Breast epithelium (tissue), 4 donors: ENCODE measurements at regions not wholly inside any gene's neighbourhood (a gene's known extent, or its start where the extent isn't known, plus 50 kb on each side); places are given as distances from the start of the nearest gene placed in this dataset.
A peak's percentile ranks its signal among the peaks of the same experiment; 100 is the strongest.

ENCODE experiments used
- DNase-seq, 2 donors: peaks; one replicate each; pipeline ENCODE4 v3.0.0-alpha.2; 2019; ENCODE audit warnings: low spot score in 2 of 2
- H3K27ac ChIP-seq, 2 donors: fragments of 200-600 bp; sonication (generic) in 1 of 2; one replicate each; pipeline ENCODE4 v1.5.1; 2016 to 2019; ENCODE audit warnings: mild to moderate bottlenecking in 1 of 2
- H3K27me3 ChIP-seq, 2 donors: fragments of 200-600 bp; sonication (generic) in 1 of 2; one replicate each; pipeline versions ENCODE4 v1.5.1 to v1.6.0; 2017 to 2019; ENCODE audit warnings: control low read depth in 1 of 2, mild to moderate bottlenecking in 1 of 2
- H3K36me3 ChIP-seq: fragments of 200-600 bp; one replicate; pipeline ENCODE4 v1.5.1; 2019
- H3K4me1 ChIP-seq, 2 donors: fragments of 200-600 bp; sonication (generic); one replicate each; pipeline ENCODE4 v1.5.1; 2016 to 2019; ENCODE audit warnings: control low read depth in 1 of 2
- H3K4me3 ChIP-seq, 3 donors: fragments of 200-600 bp; sonication (generic); 1 replicate in 2 of 3; 2 replicates in 1 of 3; pipeline ENCODE4 v1.5.1; 2016 to 2019; ENCODE audit warnings: mild to moderate bottlenecking in 3 of 3, moderate library complexity in 2 of 3
- H3K9me3 ChIP-seq, 2 donors: fragments of 200-600 bp; sonication (generic) in 1 of 2; one replicate each; pipeline ENCODE4 v1.5.1; 2016 to 2019; ENCODE audit warnings: control low read depth in 1 of 2
- POLR2A ChIP-seq: fragments of 450-650 bp; IDR thresholded peaks from one replicate; pipeline ENCODE4 v1.6.1; 2016; ENCODE audit warnings: antibody characterized with exemption, mild to moderate bottlenecking, moderate library complexity
- POLR2AphosphoS5 ChIP-seq, 3 donors: sonication (generic); formaldehyde crosslinking; IDR thresholded peaks; one replicate each; pipeline ENCODE4 v1.6.1; 2017; ENCODE audit warnings: antibody characterized with exemption in 3 of 3
- intact Hi-C: fragments of 100-400 bp; cut with DNase I; formaldehyde crosslinking; loops from one replicate; pipeline ENCODE4 v1.15.1; 2023; ENCODE audit warnings: low total_unique reads
- TF ChIP-seq, protein P1 (sequence below), 3 donors: fragments of 450-650 bp; IDR thresholded peaks; one replicate each; pipeline ENCODE4 v1.5.1; 2016 to 2017; ENCODE audit warnings: antibody characterized with exemption in 3 of 3, mild to moderate bottlenecking in 3 of 3, moderate library complexity in 3 of 3

DNA sequence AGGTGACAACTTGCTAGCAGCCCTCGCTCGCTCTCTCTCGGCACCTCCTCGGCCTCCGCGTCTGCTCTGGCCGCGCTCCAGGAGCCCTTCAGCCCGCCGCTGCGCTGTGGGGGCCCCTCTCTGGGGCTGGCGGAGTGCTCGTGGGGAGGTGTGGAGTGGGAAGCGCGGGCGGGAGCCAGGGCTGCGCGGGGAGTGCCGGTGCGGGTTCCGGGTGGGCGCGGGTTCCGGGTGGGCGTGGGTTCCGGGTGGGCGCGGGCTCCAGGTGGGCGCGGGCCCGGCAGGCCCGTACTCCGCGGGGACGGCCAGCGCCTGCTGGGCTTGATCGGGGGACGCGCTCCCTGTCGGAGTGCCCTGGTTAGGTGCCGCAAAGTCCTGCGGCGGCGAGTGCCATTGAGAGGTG, 384.3 kb downstream of the GPM6A start:
- H3K27ac ChIP-seq: no peak overlapping the region
- H3K9me3 ChIP-seq: no peaks in the 10 kb centered on the region
- no peaks in the 10 kb centered on the region for H3K36me3 ChIP-seq
- TF ChIP-seq, protein P1, sequence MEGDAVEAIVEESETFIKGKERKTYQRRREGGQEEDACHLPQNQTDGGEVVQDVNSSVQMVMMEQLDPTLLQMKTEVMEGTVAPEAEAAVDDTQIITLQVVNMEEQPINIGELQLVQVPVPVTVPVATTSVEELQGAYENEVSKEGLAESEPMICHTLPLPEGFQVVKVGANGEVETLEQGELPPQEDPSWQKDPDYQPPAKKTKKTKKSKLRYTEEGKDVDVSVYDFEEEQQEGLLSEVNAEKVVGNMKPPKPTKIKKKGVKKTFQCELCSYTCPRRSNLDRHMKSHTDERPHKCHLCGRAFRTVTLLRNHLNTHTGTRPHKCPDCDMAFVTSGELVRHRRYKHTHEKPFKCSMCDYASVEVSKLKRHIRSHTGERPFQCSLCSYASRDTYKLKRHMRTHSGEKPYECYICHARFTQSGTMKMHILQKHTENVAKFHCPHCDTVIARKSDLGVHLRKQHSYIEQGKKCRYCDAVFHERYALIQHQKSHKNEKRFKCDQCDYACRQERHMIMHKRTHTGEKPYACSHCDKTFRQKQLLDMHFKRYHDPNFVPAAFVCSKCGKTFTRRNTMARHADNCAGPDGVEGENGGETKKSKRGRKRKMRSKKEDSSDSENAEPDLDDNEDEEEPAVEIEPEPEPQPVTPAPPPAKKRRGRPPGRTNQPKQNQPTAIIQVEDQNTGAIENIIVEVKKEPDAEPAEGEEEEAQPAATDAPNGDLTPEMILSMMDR (IDR thresholded peaks at IDR 0.05): no peak
- no peak for TF ChIP-seq POLR2A
- TF ChIP-seq POLR2AphosphoS5 (IDR thresholded peaks at IDR 0.05): no peak
- DNase-seq: no peak
- no peaks in the 10 kb centered on the region for H3K27me3 ChIP-seq
- intact Hi-C loops: no loop called here
- peak overlapping the region in 1 of 3 donors; percentile 5 for H3K4me3 ChIP-seq
- no peaks in the 10 kb centered on the region for H3K4me1 ChIP-seq

DNA sequence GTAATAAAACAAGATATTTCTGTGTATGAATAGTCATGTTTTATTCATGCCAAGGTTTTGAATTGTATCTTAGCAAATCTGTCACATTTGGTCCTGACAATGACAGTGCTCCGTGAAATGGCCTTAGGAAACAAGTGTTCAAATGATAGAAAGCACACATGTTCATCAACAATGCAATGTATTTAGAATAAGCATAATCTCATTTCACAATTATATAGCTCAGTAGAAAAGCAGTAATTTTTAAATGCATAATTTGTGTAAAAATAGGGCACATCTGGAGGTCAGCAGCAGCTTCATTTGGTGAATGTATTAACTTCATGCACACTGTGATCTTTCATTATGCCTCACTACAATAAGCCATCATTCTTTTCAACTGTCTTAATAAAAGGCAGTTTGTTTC, 380.4 kb downstream of the GPM6A start:
- TF ChIP-seq POLR2A (no peak), POLR2AphosphoS5 (IDR thresholded peaks at IDR 0.05) (no peak)
- TF ChIP-seq, protein P1 (IDR thresholded peaks at IDR 0.05): no peak
- Histone ChIP-seq H3K9me3 (no peaks in the 10 kb centered on the region), H3K36me3 (no peaks in the 10 kb centered on the region), H3K27ac (no peak overlapping the region), H3K27me3 (no peaks in the 10 kb centered on the region), H3K4me1 (no peaks in the 10 kb centered on the region), H3K4me3 (no peak overlapping the region)
- intact Hi-C loops: no loop called here
- no peak for DNase-seq

- intact Hi-C loops: no loop called here
- Histone ChIP-seq H3K36me3 (no peaks in the 10 kb centered on the region), H3K4me1 (no peaks in the 10 kb centered on the region), H3K4me3 (no peak overlapping the region), H3K27me3 (no peaks in the 10 kb centered on the region), H3K27ac (no peak overlapping the region), H3K9me3 (no peaks in the 10 kb centered on the region)
- TF ChIP-seq POLR2A (no peak), POLR2AphosphoS5 (IDR thresholded peaks at IDR 0.05) (no peak)
- TF ChIP-seq, protein P1 (IDR thresholded peaks at IDR 0.05): no peak
- no peak for DNase-seq
Observed at GRCh38 chr4:175435381-175435783, 376.7 kb downstream of the GPM6A start.

DNA sequence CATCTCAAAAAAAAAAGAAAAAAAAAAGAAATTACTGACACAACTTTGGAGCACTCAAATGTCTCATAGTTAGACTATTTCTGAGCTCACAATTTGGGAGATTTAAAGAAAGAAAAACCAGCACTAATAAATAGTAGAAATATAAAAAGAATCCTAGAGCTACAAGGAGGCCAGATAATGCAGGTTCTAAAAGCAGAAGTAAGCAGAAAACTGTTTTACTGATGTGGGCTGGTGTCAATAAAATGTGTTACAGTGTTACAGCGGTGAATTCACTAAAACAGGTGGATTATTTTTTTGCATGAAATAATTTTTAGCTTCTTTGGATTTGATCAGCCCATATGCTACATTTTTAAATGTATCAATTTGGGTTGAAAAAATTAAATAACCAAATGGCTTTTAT, 375.9 kb downstream of the GPM6A start:
- intact Hi-C loops: no loop called here
- no peaks in the 10 kb centered on the region for H3K36me3 ChIP-seq
- no peaks in the 10 kb centered on the region for H3K4me1 ChIP-seq
- no peaks in the 10 kb centered on the region for H3K9me3 ChIP-seq
- no peak for DNase-seq
- TF ChIP-seq POLR2A (no peak), POLR2AphosphoS5 (IDR thresholded peaks at IDR 0.05) (no peak)
- TF ChIP-seq, protein P1 (IDR thresholded peaks at IDR 0.05): no peak
- no peak overlapping the region for H3K4me3 ChIP-seq
- no peak overlapping the region for H3K27ac ChIP-seq
- H3K27me3 ChIP-seq: no peaks in the 10 kb centered on the region

DNA sequence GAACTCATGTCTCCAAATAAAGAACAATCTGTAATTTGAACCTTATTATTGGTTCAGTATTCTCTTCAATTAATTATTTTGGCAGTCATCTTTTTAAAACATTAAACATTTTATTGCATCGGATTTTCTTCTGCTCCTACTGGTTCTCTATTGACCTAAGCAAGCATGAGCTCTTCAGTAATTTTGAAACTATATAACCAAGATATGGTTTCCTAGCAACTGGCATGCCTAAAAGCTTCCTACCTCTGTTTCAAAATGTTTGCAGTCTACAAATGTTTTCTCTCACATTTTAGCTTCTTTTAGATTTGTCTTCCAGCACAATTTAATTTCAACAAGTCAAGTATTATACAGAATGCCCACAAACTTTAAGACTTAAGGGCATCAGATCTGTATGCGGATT, 371.3 kb downstream of the GPM6A start:
- Histone ChIP-seq H3K27ac (no peak overlapping the region), H3K4me3 (no peak overlapping the region), H3K36me3 (no peaks in the 10 kb centered on the region), H3K4me1 (no peaks in the 10 kb centered on the region), H3K27me3 (no peaks in the 10 kb centered on the region), H3K9me3 (no peaks in the 10 kb centered on the region)
- intact Hi-C loops: no loop called here
- DNase-seq: no peak
- TF ChIP-seq, protein P1 (IDR thresholded peaks at IDR 0.05): no peak
- TF ChIP-seq POLR2AphosphoS5 (IDR thresholded peaks at IDR 0.05) (no peak), POLR2A (no peak)
